Ishikawa (cell line): ENCODE measurements at regions not wholly inside any gene's neighbourhood (a gene's known extent, or its start where the extent isn't known, plus 50 kb on each side); places are given as distances from the start of the nearest gene placed in this dataset.

Source experiments
- CEBPB ChIP-seq: IDR thresholded peaks from 2 replicates; pipeline ENCODE4 v1.6.1; 2012
- CREB1 ChIP-seq: IDR thresholded peaks from 2 replicates; pipeline ENCODE4 v1.6.1; 2012; ENCODE audit warnings: low read depth
- NFIC ChIP-seq: IDR thresholded peaks from 2 replicates; pipeline ENCODE4 v1.6.1; 2012
- REST ChIP-seq: IDR thresholded peaks from 2 replicates; pipeline ENCODE4 v1.6.1; 2012; ENCODE audit warnings: low read depth, mild to moderate bottlenecking
- TCF12 ChIP-seq: IDR thresholded peaks from 2 replicates; pipeline ENCODE4 v1.6.1; 2012; ENCODE audit warnings: low read depth
- TEAD4 ChIP-seq: IDR thresholded peaks from 2 replicates; pipeline ENCODE4 v1.6.1; 2012

GRCh38 chr3:30098243-30098642, 508.2 kb upstream of the TGFBR2 start:
- TF ChIP-seq REST (no peak), CREB1 (no peak), CEBPB (no peak), TEAD4 (no peak), TCF12 (no peak), NFIC (no peak)
